ENCODE measurements at regions not wholly inside any gene's neighbourhood (a gene's known extent, or its start where the extent isn't known, plus 50 kb on each side); places are given as distances from the start of the nearest gene placed in this dataset.

GRCh38 chr2:76274160-76274559 lies 563.4 kb upstream of the GCFC2 start:
- DNase-seq (ENCODE audit: low spot score) = no peak
- Mint-ChIP-seq H3K4me3 (no peak overlapping the region), H3K27ac (no peak overlapping the region), H3K4me1 (peaks cover 10% of the 10 kb centered on the region; the same call in 1 of the 2 replicates), H3K36me3 (no peaks in the 10 kb centered on the region), H3K27me3 (ENCODE audit: low read depth) (no peaks in the 10 kb centered on the region), H3K9me3 (no peaks in the 10 kb centered on the region; the same call in 1 of the 2 replicates)
- ChIA-PET CTCF (no interaction called here), POLR2A (no interaction called here)
- ATAC-seq = no peak
- TF ChIP-seq USF2 (CRISPR knock-in tag; IDR thresholded peaks at IDR 0.05) (no peak), FOXP1 (CRISPR knock-in tag; IDR thresholded peaks at IDR 0.05; ENCODE audit: borderline replicate concordance) (no peak), ATF1 (CRISPR knock-in tag; IDR thresholded peaks at IDR 0.05) (no peak), ZNF138 (CRISPR knock-in tag; conservative IDR thresholded peaks at IDR 0.05) (no peak), ARID4B (CRISPR knock-in tag; IDR thresholded peaks at IDR 0.05; ENCODE audit: borderline replicate concordance) (no peak), MYBL2 (CRISPR knock-in tag; IDR thresholded peaks at IDR 0.05) (no peak), ZNF219 (CRISPR knock-in tag; IDR thresholded peaks at IDR 0.05; ENCODE audit: borderline replicate concordance) (no peak), E2F4 (CRISPR knock-in tag; IDR thresholded peaks at IDR 0.05; ENCODE audit: borderline replicate concordance, low read depth) (no peak), ZBTB21 (CRISPR knock-in tag; IDR thresholded peaks at IDR 0.05; ENCODE audit: borderline replicate concordance) (no peak), PRRX2 (CRISPR knock-in tag; IDR thresholded peaks at IDR 0.05) (no peak), MAX (CRISPR knock-in tag; IDR thresholded peaks at IDR 0.05) (no peak), FOXP4 (CRISPR knock-in tag; IDR thresholded peaks at IDR 0.05) (no peak), ZSCAN18 (CRISPR knock-in tag; IDR thresholded peaks at IDR 0.05) (no peak), MXD4 (CRISPR knock-in tag; IDR thresholded peaks at IDR 0.05; ENCODE audit: borderline replicate concordance) (no peak), ESRRA (CRISPR knock-in tag; IDR thresholded peaks at IDR 0.05; ENCODE audit: borderline replicate concordance) (no peak), SMAD3 (CRISPR knock-in tag; IDR thresholded peaks at IDR 0.05; ENCODE audit: borderline replicate concordance) (no peak), NFYB (CRISPR knock-in tag; conservative IDR thresholded peaks at IDR 0.05; ENCODE audit: low read depth) (no peak), SOX15 (CRISPR knock-in tag; IDR thresholded peaks at IDR 0.05) (no peak), ZNF423 (CRISPR knock-in tag; IDR thresholded peaks at IDR 0.05) (no peak), EMX1 (CRISPR knock-in tag; IDR thresholded peaks at IDR 0.05) (no peak)
